ENCODE measurements at regions not wholly inside any gene's neighbourhood (a gene's known extent, or its start where the extent isn't known, plus 50 kb on each side); places are given as distances from the start of the nearest gene placed in this dataset.

DNA sequence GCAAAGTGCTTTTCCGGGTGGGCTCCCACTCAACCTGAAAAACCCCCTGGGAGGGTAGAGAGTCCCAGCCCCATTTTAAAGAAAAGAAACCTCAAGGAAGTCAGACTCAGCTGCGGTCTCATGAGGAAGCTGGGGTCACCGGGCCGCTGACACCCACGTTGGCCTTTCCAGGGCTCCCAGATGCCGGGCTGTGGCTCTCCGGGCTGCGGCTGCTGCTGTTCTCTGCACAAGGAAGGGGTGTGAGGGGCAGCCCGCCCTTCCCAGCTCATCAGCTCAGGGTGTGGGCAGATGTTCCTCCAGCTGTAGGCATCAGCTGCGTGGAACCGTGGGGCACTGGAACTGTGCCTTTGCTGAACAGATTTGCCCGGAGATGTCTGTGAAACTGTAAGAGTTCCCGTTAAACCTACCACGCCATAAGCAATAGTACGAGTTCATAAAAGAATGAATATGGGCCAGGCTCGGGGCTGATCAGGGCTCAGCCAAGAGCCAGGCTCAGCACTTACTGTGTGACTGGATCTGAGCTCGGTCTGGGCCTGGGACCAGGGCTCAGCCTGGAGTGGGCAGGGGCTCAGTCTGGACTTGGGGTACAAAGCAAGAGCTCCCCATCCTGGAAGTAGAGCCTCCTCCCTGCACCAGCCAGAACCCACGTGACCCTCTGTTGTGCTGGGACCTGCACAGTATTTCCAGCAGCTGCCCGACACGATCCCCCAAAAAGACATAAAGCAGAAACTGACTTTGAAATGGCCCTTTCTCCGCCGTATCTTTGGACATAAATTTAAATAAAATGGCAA is 130.2 kb upstream of the PPP1R26 start:
- no peak for DNase-seq (ENCODE audit: low read depth)
- H3K4me3 ChIP-seq (ENCODE audit: low read depth, low read length), result no peak overlapping the region
- TF ChIP-seq, protein P1, sequence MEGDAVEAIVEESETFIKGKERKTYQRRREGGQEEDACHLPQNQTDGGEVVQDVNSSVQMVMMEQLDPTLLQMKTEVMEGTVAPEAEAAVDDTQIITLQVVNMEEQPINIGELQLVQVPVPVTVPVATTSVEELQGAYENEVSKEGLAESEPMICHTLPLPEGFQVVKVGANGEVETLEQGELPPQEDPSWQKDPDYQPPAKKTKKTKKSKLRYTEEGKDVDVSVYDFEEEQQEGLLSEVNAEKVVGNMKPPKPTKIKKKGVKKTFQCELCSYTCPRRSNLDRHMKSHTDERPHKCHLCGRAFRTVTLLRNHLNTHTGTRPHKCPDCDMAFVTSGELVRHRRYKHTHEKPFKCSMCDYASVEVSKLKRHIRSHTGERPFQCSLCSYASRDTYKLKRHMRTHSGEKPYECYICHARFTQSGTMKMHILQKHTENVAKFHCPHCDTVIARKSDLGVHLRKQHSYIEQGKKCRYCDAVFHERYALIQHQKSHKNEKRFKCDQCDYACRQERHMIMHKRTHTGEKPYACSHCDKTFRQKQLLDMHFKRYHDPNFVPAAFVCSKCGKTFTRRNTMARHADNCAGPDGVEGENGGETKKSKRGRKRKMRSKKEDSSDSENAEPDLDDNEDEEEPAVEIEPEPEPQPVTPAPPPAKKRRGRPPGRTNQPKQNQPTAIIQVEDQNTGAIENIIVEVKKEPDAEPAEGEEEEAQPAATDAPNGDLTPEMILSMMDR (IDR thresholded peaks at IDR 0.05; ENCODE audit: insufficient read depth, low read length), result no peak

DNA sequence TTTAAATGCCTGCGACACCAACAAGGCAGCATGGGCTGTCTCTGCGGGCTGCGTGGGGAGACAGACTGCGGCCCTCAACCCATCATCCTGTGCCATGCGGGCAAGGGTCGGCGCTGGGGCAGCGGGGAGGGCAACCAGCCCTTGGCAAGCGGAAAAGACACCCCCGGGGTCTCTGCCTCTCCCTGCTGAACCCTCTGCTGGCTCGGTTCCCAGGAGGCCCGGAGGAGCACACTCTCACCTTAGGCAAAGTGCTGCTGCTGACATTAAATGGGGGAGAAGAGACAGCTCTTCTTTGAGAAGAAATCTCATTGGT is 129.6 kb upstream of the PPP1R26 start:
- no peak for DNase-seq (ENCODE audit: low read depth)
- no peak overlapping the region for H3K4me3 ChIP-seq (ENCODE audit: low read depth, low read length)
- TF ChIP-seq, protein P1 (IDR thresholded peaks at IDR 0.05; ENCODE audit: insufficient read depth, low read length), result no peak

DNA sequence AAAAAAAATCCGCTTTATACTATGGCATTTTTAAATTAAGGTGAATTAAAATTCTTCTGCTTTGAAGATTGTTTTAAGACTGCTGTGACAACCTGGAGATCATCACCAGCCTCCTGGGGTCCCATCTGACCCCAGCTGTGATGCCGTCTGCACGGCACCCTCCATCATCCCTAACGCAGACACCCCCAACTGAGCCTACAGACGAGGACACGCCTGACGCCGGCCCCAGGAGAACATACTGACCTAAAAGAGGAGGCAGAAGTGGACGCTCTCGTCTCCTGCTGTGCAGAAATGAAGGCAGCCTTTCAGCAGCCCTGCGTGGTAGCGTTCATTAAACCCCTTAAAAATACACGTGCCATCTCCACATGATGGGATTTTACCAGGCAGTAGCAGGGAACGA is 125.6 kb upstream of the PPP1R26 start:
- TF ChIP-seq, protein P1 (IDR thresholded peaks at IDR 0.05; ENCODE audit: insufficient read depth, low read length), result no peak
- H3K4me3 ChIP-seq (ENCODE audit: low read depth, low read length), result no peak overlapping the region
- DNase-seq (ENCODE audit: low read depth), result no peak

DNA sequence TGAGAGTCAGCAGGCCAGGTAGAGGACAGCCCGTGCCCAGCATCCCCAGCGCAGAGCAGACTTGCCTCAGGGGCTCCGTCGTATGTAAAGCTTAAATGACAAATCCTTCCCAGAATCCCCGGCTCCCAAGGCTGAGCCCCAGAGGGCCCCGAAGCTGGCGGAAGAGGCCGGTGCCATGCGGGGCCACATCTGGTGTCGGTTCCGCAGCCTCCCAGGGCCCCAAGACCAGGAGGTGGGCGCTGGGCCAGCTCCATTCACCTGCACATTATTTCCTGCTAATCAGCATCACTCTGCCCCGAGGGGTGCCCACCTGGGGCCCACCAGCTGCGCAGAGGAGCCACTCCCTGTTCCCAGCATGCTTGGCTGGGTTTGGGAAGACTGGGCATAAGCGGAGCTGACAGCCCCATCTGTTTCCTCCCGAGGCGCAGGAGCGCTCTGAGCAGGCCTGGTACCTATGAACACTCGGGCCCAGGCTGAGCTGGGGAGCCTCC is 124.0 kb upstream of the PPP1R26 start:
- no peak for DNase-seq (ENCODE audit: low read depth)
- TF ChIP-seq, protein P1 (IDR thresholded peaks at IDR 0.05; ENCODE audit: insufficient read depth, low read length), result no peak

GRCh38 chr9:135356021-135356420 is 123.6 kb upstream of the PPP1R26 start:
- DNase-seq (ENCODE audit: low read depth), result no peak
- H3K4me3 ChIP-seq (ENCODE audit: low read depth, low read length), result no peak overlapping the region
- TF ChIP-seq, protein P1 (IDR thresholded peaks at IDR 0.05; ENCODE audit: insufficient read depth, low read length), result no peak

More for the DNA sequence above, 124.0 kb upstream of the PPP1R26 start:
- H3K4me3 ChIP-seq (ENCODE audit: low read depth, low read length), result no peak overlapping the region

DNA sequence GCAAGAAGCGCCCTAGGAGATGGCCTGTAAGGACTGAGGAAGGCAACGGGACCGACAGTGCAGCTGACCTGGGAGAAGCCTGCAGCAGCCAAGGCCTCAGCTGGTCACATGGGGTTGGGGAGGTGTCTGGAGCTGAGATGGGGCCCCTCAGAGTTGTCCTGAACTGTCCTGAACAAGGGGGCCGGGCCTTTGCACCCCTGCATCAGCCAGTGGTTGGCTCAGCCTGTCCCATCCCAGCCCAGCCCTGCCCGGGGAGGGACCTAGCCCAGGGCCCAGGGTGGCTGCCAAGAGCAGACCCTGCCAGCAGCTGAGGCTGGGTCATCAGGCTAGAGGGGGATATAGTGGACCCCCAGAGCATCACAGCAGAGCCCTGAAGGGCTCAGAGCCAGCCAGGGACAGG is 122.8 kb upstream of the PPP1R26 start:
- DNase-seq (ENCODE audit: low read depth), result no peak
- no peak overlapping the region for H3K4me3 ChIP-seq (ENCODE audit: low read depth, low read length)
- TF ChIP-seq, protein P1 (IDR thresholded peaks at IDR 0.05; ENCODE audit: insufficient read depth, low read length), result no peak

Measured in fibroblast of the aortic adventitia (primary cell).